ENCODE measurements at regions not wholly inside any gene's neighbourhood (a gene's known extent, or its start where the extent isn't known, plus 50 kb on each side); places are given as distances from the start of the nearest gene placed in this dataset.
"Not testable (repeated sequence)": the region's sequence is repeated elsewhere in the genome, so short reads cannot be mapped to it uniquely, and the experiment has no call there.

DNA sequence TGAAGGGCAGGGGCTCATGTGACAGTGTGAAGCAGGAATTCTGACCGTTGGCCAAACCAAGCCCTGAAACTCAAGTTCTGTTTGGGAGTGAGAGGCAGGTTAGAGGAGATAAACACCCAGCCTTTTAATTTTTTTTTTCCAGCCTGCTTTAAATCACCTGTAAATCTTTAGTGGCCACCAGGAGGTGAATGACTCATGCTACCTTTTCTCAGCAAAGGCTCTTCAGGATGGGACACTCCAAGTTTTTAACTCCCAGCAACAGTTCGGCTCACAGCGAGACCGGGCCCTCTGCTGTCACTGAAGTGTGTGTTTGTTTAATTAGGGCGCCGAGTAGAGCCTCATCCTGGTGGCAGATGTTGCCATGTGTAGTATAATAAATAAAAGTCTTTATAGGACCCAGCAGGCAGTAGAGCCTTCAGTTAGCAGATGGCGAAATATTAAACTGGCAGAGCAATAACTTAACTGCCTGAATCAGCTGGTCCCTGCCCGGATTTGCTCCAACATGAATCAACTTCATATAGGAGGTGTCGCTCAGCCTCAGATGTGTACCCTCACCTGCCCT is 180.3 kb downstream of the NPIPA7 start:
- H3K4me1 Mint-ChIP-seq (ENCODE audit: low read depth, unreplicated experiment); H3K4me3 Mint-ChIP-seq (ENCODE audit: unreplicated experiment); DNase-seq; H3K27me3 ChIP-seq (replicated peaks; ENCODE audit: control insufficient read depth, insufficient read depth, low read length); H3K9me3 Mint-ChIP-seq (ENCODE audit: unreplicated experiment); H3K9me3 ChIP-seq; CTCF ChIA-PET; H3K36me3 Mint-ChIP-seq (ENCODE audit: insufficient read depth, unreplicated experiment); H3K27ac Mint-ChIP-seq (ENCODE audit: unreplicated experiment); H3K4me1 ChIP-seq; intact Hi-C loops (cut with micrococcal nuclease; ENCODE audit: unreplicated experiment); H3K36me3 ChIP-seq (ENCODE audit: control insufficient read depth, insufficient read depth, low read length); POLR2A ChIA-PET; H3K27me3 Mint-ChIP-seq (ENCODE audit: insufficient read depth, unreplicated experiment); H3K4me3 ChIP-seq (ENCODE audit: low read depth, low read length); BruUV-seq (replicated peaks): not testable (repeated sequence)

DNA sequence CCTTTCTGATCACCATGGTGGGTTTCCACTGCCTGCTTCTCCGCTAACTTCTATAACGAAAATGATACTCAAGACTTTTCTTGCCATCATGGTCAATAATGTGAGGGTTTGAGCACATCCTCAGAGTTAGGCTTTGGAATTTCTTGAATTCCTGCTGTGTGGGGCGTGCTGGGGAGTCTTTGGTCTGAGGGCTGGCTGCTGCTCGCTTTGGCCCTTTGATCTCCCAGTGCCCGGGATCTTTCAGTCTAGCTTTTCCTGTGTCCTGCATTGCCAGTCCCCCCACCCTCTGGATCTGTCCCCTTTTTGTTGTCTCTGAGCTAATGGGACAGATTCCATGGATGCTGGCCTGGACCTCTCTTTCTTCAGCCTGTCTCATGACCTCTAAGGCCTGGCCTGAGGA is 182.6 kb downstream of the NPIPA7 start:
- H3K9me3 ChIP-seq; CTCF ChIA-PET; DNase-seq; intact Hi-C loops (cut with micrococcal nuclease; ENCODE audit: unreplicated experiment); H3K27me3 Mint-ChIP-seq (ENCODE audit: insufficient read depth, unreplicated experiment); H3K4me1 Mint-ChIP-seq (ENCODE audit: low read depth, unreplicated experiment); H3K27me3 ChIP-seq (replicated peaks; ENCODE audit: control insufficient read depth, insufficient read depth, low read length); BruUV-seq (replicated peaks); H3K4me3 ChIP-seq (ENCODE audit: low read depth, low read length); H3K36me3 ChIP-seq (ENCODE audit: control insufficient read depth, insufficient read depth, low read length); H3K27ac Mint-ChIP-seq (ENCODE audit: unreplicated experiment); H3K4me1 ChIP-seq; POLR2A ChIA-PET; H3K4me3 Mint-ChIP-seq (ENCODE audit: unreplicated experiment); H3K9me3 Mint-ChIP-seq (ENCODE audit: unreplicated experiment); H3K36me3 Mint-ChIP-seq (ENCODE audit: insufficient read depth, unreplicated experiment): not testable (repeated sequence)

DNA sequence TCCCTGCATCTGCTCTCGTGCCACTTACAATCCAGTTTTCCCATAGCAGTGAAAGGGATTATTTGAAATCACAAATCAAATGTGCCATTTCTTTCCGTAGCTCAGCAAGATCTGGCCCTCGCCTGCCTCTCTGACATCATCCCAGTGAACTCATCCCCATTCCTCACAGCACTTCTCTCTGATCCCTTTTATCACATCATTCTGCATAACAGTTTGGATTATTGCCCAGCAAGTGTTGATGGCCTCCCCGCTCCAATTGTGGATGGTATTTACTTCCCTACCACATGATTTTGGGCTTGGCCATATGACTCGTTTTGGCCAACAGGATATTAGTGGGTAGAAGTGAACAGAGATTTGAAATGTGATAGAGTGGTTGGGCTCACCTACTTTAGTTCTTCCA is 185.0 kb downstream of the NPIPA7 start:
- DNase-seq; H3K9me3 ChIP-seq; H3K27me3 ChIP-seq (replicated peaks; ENCODE audit: control insufficient read depth, insufficient read depth, low read length); H3K4me3 ChIP-seq (ENCODE audit: low read depth, low read length); H3K27me3 Mint-ChIP-seq (ENCODE audit: insufficient read depth, unreplicated experiment); H3K4me1 ChIP-seq; POLR2A ChIA-PET; H3K4me1 Mint-ChIP-seq (ENCODE audit: low read depth, unreplicated experiment); intact Hi-C loops (cut with micrococcal nuclease; ENCODE audit: unreplicated experiment); H3K27ac Mint-ChIP-seq (ENCODE audit: unreplicated experiment); H3K36me3 Mint-ChIP-seq (ENCODE audit: insufficient read depth, unreplicated experiment); BruUV-seq (replicated peaks); CTCF ChIA-PET; H3K9me3 Mint-ChIP-seq (ENCODE audit: unreplicated experiment); H3K4me3 Mint-ChIP-seq (ENCODE audit: unreplicated experiment); H3K36me3 ChIP-seq (ENCODE audit: control insufficient read depth, insufficient read depth, low read length): not testable (repeated sequence)

DNA sequence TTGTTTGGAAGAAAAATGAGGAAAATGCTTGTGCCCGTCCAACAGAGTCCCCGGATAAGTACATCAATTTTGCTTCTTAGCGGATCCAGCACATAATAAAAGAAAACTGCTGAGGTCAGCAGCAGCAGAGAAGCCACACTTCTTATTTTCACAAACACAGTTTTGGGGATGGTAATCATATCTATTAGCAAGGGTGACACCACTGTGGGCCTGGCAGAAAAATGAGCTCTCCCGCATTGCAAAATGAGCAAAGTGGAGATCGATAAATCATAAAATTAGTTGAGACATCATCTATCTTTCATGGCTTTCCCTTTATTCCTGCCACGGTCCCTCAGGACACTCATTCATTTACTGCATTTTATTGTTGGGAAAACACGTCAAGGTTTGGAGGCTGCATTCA is 186.4 kb downstream of the NPIPA7 start:
- H3K4me3 ChIP-seq (ENCODE audit: low read depth, low read length); POLR2A ChIA-PET; H3K4me1 Mint-ChIP-seq (ENCODE audit: low read depth, unreplicated experiment); CTCF ChIA-PET; H3K9me3 ChIP-seq; H3K4me3 Mint-ChIP-seq (ENCODE audit: unreplicated experiment); H3K36me3 Mint-ChIP-seq (ENCODE audit: insufficient read depth, unreplicated experiment); H3K4me1 ChIP-seq; H3K9me3 Mint-ChIP-seq (ENCODE audit: unreplicated experiment); H3K36me3 ChIP-seq (ENCODE audit: control insufficient read depth, insufficient read depth, low read length); intact Hi-C loops (cut with micrococcal nuclease; ENCODE audit: unreplicated experiment); DNase-seq; H3K27me3 Mint-ChIP-seq (ENCODE audit: insufficient read depth, unreplicated experiment); H3K27me3 ChIP-seq (replicated peaks; ENCODE audit: control insufficient read depth, insufficient read depth, low read length); H3K27ac Mint-ChIP-seq (ENCODE audit: unreplicated experiment); BruUV-seq (replicated peaks): not testable (repeated sequence)

DNA sequence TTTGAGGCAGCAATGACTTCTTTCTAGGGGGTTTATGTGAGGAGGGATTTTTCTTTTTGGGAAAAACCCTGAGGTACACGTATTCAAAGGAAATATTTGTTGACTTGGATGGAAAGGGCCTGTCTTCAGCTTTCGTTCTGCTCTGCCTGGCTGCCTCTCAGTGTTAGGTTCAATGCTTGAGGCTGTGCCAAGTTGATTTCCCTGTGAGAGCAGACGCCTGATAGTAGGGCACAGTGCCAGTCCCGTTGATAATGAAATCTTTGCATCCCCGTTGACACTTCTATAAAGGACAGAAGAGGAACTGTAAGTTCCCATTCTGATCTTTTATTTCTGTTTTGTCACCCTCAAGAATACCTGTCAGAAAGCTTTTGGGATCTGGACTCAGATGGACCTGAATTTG is 191.1 kb downstream of the NPIPA7 start:
- H3K27ac Mint-ChIP-seq (ENCODE audit: unreplicated experiment); H3K4me3 Mint-ChIP-seq (ENCODE audit: unreplicated experiment); H3K36me3 ChIP-seq (ENCODE audit: control insufficient read depth, insufficient read depth, low read length); H3K9me3 Mint-ChIP-seq (ENCODE audit: unreplicated experiment); intact Hi-C loops (cut with micrococcal nuclease; ENCODE audit: unreplicated experiment); POLR2A ChIA-PET; DNase-seq; H3K9me3 ChIP-seq; H3K4me1 Mint-ChIP-seq (ENCODE audit: low read depth, unreplicated experiment); CTCF ChIA-PET; H3K4me1 ChIP-seq; H3K36me3 Mint-ChIP-seq (ENCODE audit: insufficient read depth, unreplicated experiment); BruUV-seq (replicated peaks); H3K4me3 ChIP-seq (ENCODE audit: low read depth, low read length); H3K27me3 ChIP-seq (replicated peaks; ENCODE audit: control insufficient read depth, insufficient read depth, low read length); H3K27me3 Mint-ChIP-seq (ENCODE audit: insufficient read depth, unreplicated experiment): not testable (repeated sequence)

DNA sequence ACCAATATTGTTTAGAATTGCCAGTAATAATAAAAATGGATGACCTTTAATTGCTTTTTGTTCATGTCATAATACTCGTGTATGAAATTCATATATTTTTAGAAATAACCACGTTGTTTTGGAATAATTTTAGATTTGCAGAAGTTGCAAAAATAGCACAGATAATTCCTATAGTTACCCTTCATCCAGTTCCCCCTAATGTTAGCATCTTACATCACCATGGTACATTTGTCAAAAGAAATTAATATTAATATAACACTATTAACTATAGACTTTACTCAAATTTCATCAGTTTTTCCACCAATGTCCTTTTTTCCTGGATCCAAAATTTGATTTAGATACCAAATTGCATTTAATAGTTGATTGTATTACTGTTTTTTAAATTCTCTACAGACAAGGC is 191.9 kb downstream of the NPIPA7 start:
- POLR2A ChIA-PET; H3K36me3 Mint-ChIP-seq (ENCODE audit: insufficient read depth, unreplicated experiment); H3K4me1 ChIP-seq; H3K4me3 ChIP-seq (ENCODE audit: low read depth, low read length); DNase-seq; H3K4me1 Mint-ChIP-seq (ENCODE audit: low read depth, unreplicated experiment); BruUV-seq (replicated peaks); CTCF ChIA-PET; H3K27ac Mint-ChIP-seq (ENCODE audit: unreplicated experiment); H3K27me3 Mint-ChIP-seq (ENCODE audit: insufficient read depth, unreplicated experiment); H3K36me3 ChIP-seq (ENCODE audit: control insufficient read depth, insufficient read depth, low read length); H3K4me3 Mint-ChIP-seq (ENCODE audit: unreplicated experiment); H3K9me3 ChIP-seq; H3K27me3 ChIP-seq (replicated peaks; ENCODE audit: control insufficient read depth, insufficient read depth, low read length); H3K9me3 Mint-ChIP-seq (ENCODE audit: unreplicated experiment); intact Hi-C loops (cut with micrococcal nuclease; ENCODE audit: unreplicated experiment): not testable (repeated sequence)

DNA sequence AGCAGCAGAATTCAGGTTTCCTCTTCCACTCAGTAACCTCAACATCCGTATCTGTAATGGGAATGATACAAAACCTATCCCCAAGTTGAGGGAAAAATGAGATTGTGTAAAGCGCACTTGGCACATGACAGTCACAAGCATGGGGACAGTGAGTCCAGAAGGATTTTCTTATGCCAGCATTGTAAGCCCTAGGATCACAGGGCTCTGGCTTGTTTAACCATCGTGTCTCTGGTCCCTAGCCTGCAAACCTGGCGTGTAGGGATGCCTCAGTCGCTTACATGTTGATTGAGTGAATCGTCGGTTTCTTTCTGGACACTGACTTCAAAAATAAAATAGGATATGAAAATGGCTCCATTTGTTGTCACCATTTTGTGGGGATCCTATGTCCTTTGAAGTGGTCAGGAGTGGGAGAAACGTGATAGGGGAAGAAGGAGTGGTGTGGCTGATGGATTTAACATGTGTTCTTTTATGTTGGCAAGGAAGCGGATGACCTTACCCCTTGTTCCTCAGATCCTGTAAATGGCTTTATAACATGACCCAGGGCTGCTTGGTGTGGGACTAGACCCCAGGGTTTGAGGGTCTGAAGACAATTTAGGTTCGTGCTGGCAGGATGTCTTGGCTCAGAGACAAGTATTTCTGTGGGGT is 193.3 kb downstream of the NPIPA7 start:
- H3K27ac Mint-ChIP-seq (ENCODE audit: unreplicated experiment); H3K27me3 Mint-ChIP-seq (ENCODE audit: insufficient read depth, unreplicated experiment); H3K36me3 Mint-ChIP-seq (ENCODE audit: insufficient read depth, unreplicated experiment); intact Hi-C loops (cut with micrococcal nuclease; ENCODE audit: unreplicated experiment); H3K36me3 ChIP-seq (ENCODE audit: control insufficient read depth, insufficient read depth, low read length); H3K9me3 Mint-ChIP-seq (ENCODE audit: unreplicated experiment); DNase-seq; H3K27me3 ChIP-seq (replicated peaks; ENCODE audit: control insufficient read depth, insufficient read depth, low read length); H3K4me1 Mint-ChIP-seq (ENCODE audit: low read depth, unreplicated experiment); H3K4me3 Mint-ChIP-seq (ENCODE audit: unreplicated experiment); H3K4me3 ChIP-seq (ENCODE audit: low read depth, low read length); POLR2A ChIA-PET; H3K9me3 ChIP-seq; CTCF ChIA-PET; H3K4me1 ChIP-seq; BruUV-seq (replicated peaks): not testable (repeated sequence)
